HG03432 (cell line): ENCODE measurements at regions not wholly inside any gene's neighbourhood (a gene's known extent, or its start where the extent isn't known, plus 50 kb on each side); places are given as distances from the start of the nearest gene placed in this dataset.
A peak's percentile ranks its signal among the peaks of the same experiment; 100 is the strongest.
"Not testable (repeated sequence)": the region's sequence is repeated elsewhere in the genome, so short reads cannot be mapped to it uniquely, and the experiment has no call there.

ENCODE experiments used
- ATAC-seq: cut with Tn5 transposase; IDR thresholded peaks from one replicate; pipeline ENCODE4 v1.9.1; 2021; ENCODE audit warnings: mild to moderate bottlenecking, moderate library complexity; ENCODE audit not compliant: unreplicated experiment

DNA sequence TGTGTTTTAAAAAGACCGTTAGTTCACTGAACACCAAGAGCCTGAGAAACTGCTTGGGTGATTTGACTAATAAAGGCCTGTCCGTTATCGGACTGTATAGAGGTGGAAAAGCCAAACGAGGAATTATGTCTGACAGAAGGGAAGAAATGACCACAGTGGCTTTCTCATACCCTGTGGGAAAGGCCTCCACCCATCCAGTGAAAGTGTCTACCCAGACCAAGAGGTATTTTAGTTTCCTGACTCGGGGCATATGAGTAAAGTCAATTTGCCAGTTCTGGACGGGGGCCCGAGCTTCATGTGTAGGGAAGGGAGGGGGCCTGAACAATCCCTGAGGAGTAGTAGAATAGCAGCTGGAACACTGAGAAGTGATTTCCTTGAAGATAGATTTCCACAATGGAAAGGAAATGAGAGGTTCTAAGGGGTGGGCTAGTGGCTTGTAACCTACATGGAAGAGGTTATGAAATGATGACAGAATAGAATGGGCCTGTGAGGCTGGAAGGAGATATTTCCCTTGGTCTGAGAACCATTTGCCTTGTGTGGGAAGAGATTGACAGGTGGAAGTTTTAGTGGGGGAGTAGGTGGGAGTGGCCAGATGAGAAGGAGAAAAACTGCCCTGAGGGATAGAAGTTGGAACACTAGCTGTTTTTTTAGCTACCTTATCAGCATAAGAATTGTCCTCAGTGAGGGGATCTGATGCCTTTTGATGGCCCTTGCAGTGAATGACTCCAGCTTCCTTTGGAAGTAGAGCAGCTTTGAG lies 106.4 kb upstream of the PPM1J start:
- ATAC-seq: not testable (repeated sequence)

- no peak for ATAC-seq
These were observed 104.0 kb upstream of the PPM1J start for GRCh38 chr1:112818990-112819689.

- no peak for ATAC-seq
These were observed 102.6 kb upstream of the PPM1J start for GRCh38 chr1:112817555-112818373.

DNA sequence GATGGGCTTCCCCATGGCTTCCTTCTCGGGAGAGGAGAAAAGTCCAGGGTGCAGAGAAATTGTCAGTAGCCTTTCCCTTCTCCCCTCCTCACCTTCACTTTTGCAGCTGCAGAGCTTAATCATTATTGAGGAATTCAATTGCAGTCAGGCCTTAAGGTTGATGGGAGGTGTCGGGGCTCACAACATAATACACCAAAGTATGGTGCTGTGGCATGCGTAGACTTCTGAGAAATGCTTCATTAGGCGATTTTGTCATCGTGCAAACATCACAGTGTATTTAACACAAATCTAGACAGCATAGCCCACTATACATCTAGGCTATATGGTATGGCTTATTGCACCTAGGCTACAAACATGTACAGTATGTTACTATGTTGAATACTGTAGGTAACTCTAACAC lies 100.2 kb upstream of the PPM1J start:
- no peak for ATAC-seq

GRCh38 chr1:112814645-112815044 lies 99.5 kb upstream of the PPM1J start:
- not testable (repeated sequence) for ATAC-seq

DNA sequence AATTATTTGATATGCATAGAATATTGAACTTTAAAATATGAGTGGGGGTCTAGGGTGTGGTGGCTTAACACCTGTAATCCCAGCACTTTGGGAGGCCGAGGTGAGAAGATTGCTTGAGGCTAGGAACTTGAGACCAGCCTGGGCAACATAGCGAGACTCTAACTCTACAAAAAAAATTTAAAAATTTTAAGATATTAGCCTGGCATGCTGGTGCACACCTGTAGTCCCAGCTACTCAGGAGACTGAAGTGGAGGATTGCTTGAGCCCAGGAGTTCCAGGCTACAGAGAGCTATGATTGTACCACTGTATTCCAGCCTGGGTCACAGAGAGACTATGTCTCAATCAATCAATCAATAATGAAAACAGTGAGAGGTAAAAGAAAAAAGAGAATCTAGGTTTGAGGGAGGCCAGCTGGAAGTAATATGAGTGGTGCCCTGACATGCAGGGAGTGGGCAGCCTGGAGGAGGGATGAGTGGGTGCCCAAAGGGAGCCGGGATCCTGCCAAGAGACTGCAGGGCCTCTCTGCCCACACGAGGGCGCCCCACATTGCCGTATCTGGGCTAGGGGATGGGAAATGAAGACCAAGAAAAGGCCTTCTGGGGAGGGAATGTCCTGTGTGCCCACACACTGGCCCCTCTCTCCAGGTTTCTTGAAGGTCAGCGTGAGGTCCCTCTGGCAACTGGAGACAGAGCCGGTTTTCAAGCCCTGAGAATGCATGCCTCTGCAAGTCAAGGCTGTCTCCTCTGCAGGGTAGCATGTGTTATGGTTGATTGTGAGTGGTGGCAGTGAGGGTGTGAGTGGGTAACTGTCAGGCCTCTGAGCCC lies 93.9 kb upstream of the PPM1J start:
- peak; percentile 63 for ATAC-seq

- no peak for ATAC-seq
These were observed 92.9 kb upstream of the PPM1J start for GRCh38 chr1:112807999-112808398.

GRCh38 chr1:112807117-112807516 lies 92.0 kb upstream of the PPM1J start:
- no peak for ATAC-seq

DNA sequence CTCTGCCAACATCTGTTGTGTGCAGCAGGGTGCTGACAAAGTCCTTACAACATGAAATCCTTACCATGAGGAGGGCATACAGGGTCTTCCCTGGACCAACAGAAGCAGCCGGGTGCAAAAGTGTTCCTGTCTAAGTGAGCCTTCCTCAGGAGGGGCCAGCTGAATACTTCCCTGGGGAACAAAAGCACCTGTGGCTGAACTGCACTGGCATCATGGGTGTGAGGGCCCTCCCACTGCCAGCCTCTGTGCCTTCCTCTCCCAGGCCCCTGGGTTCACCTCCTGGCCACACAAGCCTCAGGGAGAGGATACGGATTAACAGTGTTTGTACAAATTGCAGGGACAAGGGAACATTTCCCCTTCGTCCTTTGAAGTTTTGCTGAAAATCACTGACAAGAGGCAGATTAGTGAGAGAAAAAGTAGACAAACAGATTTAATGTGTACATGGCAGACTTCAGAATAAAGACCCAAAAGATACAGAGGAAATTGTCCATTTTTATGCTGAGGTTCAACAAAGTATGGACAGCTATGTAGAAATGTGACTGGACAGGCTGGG lies 91.0 kb upstream of the PPM1J start:
- ATAC-seq: no peak

GRCh38 chr1:112805155-112805853 lies 90.2 kb upstream of the PPM1J start:
- ATAC-seq: no peak

GRCh38 chr1:112803906-112804762 lies 89.0 kb upstream of the PPM1J start:
- peak; percentile 80 for ATAC-seq

DNA sequence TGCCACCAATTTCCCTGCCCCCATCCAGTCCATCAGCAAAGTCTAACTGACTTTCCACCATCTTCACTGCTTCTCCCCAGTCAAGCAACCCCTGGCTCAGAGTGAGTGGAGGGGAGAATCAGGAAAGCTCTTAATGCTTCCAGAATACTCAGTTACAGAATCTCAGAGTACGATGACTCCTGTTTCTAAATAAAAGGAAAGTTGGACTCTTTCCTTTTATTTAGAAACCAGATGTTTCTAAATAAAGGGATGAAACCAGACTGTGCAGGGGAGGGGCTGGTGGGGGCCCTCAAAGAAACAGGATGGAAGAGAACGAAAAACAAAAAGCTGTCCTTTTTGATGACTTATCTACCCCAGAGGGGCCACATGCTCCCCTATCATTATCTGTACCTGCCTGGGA lies 85.2 kb upstream of the PPM1J start:
- no peak for ATAC-seq

DNA sequence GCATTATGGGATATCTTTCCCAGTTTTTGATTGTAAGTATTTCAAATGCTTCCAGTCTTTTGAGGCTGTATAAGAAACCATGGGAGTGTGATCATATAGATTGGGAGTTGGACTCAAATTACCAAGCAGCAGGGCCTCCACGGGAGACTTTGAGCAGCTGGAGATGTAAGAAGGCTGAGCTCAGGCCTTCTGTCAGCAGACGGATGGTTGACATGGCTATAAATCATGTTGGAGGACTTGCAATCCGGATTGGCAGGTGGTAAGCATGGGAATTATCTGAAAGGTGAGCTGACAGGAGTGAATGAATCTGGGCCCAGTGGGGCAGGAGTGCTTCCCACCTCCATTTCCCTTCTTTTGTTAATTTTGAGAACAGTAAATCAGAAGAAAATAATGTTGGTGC lies 83.2 kb upstream of the PPM1J start:
- ATAC-seq: no peak

GRCh38 chr1:112797224-112797623 lies 82.1 kb upstream of the PPM1J start:
- ATAC-seq: no peak

DNA sequence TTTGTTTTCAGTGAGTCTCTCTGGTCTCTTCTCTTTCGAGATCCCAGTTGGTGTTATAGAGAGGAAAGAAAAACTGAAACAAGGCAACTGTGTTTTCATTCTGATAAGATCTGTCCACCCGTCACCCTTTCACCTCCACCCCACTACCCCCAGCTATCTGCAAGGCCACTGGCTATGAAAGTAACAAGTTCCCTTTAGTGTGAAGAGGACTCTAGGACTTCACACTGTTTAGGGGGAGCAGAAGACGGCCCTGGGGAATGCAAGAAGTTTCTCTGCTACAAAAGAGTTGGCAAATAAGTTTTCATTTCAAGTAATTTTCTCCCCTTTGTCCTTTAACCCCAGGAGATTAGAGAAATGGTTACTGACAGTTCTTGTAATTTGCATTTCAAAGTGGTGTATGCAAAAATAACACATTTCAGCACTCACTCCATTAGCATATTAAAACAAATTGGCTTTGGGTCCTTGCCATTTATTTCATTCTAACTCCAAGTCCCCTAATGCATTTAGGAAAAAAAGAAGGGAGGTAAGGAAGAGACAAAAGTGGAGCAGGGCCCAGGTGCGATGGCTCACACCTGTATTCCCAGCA lies 79.6 kb upstream of the PPM1J start:
- ATAC-seq: peak; percentile 78

DNA sequence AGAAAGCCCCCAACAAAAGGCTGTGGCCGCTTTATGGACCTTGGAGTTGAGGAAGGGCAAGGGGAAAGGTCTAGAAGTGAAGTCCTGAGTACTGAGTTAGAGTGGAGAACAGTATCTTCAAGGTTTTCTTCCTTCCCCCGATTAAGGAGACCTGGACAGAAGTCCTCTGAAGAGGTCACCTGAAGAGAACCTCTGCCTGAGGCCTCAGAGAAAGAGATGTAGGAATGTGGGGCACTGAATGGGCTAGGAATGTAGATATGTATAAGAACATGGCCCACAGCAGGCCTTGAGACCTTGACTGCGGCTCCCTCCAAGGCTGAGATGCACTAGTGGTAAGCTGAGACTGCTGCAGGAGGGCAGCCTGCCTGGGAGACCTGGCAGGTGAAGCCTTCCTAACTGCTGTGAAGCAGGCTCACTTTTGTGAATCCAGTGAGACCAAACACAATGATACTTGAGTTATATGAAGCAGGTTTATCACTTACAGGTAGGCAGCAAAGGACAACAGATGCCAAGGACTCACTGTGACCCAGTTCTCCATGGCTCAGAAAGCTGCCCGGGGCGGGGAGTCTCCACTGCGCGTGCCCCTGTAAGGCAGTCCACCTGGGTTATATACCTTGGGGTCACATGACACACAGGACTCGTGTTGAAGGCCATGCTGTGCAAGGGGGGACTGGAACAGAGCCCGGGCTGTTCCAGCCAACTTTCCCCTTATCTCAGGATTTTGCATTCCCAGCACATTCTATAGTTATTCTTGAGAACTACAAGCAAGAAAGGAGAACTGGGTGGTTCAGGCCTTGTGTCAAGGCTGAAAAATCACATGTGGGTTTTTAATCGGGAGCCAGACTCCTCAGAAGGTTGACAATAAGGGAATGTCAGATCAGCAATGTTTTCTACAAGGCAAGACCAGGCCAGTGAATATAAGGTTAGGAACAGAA lies 78.8 kb upstream of the PPM1J start:
- no peak for ATAC-seq

DNA sequence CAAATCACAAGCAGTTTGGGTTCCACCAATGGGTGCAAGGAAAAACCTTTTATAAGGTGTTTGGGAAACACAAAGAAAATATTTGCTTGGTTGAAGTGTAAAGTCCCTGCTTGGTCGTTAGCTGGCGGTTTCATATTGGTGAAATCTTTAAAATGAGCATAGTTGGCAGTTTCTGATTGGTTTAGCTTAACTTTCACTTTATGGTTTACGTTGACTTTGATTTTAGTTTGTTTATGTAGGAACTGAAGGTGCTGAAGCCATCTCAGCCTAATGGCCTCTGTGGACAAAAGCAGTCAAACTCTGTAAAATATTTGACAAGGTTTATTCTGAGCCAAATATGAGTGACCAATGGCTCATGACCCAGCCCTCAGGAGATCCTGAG lies 76.6 kb upstream of the PPM1J start:
- ATAC-seq: no peak
